HG03469 (cell line): ENCODE measurements at regions not wholly inside any gene's neighbourhood (a gene's known extent, or its start where the extent isn't known, plus 50 kb on each side); places are given as distances from the start of the nearest gene placed in this dataset.
"Not testable (repeated sequence)": the region's sequence is repeated elsewhere in the genome, so short reads cannot be mapped to it uniquely, and the experiment has no call there.

Experiments used
- ATAC-seq: cut with Tn5 transposase; IDR thresholded peaks from one replicate; pipeline ENCODE4 v1.9.1; 2021; ENCODE audit warnings: mild to moderate bottlenecking, moderate library complexity, moderate number of reproducible peaks; ENCODE audit not compliant: unreplicated experiment

DNA sequence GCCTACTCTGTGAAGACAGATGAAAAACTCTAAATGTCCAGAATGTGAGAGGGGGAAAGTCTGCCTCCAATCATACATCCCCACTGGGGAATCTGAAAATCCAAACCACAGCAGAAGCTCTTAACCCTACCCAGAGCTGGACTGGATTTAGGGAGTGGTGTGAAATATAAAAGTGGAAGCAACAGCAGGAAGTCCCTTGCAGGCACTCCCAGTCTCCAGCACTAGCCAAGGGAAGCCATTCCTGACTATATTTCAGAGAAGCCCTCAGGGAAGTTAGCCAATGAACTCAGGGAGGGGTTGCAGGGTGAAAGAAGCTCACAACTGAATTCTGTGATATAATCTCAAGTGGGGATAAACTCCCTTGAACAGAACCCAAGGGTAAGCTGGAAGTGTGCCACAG lies 51.5 kb downstream of the CRPPA start:
- ATAC-seq, result no peak

DNA sequence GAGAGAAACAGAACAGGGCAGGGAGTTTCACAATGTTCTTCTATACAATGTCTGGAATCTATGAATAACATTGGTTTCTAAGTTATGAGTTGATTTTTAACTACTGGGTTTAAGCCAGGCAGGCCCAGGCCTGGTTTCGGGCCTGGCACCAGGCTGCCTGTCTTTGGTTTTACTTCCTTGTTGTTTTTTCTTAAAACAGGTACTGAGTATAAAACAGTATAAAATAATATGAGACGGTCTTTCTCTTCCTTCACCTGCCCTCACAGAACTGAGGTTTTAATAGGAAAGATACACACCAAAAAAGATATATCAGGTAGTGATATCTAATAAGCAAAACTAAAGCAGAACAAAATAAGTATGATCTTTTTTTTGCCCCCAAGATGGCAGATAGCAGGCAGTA lies 52.0 kb downstream of the CRPPA start:
- ATAC-seq, result not testable (repeated sequence)

GRCh38 chr7:16368885-16369284 lies 52.5 kb downstream of the CRPPA start:
- ATAC-seq, result no peak

DNA sequence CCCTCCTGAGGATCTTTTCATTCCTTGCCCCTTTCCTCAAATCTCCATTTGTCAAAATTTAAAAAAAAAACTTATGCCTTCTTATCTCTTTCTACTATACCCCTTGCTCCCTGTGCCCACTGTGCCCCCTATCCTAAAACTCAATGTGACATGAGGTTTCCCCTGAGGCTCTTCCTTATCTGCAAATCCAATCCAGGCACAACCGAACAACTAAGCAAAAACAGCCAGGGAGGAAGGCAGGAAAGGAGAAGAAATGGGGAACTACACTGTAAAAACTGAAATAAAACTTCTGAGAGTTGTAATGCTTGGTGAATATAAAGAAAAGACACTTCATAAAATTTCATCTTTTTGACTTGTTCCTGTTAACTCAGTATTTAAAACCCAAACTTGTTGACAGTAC lies 54.2 kb downstream of the CRPPA start:
- ATAC-seq, result no peak

- no peak for ATAC-seq
These were observed 55.4 kb downstream of the CRPPA start for GRCh38 chr7:16365952-16366351.

DNA sequence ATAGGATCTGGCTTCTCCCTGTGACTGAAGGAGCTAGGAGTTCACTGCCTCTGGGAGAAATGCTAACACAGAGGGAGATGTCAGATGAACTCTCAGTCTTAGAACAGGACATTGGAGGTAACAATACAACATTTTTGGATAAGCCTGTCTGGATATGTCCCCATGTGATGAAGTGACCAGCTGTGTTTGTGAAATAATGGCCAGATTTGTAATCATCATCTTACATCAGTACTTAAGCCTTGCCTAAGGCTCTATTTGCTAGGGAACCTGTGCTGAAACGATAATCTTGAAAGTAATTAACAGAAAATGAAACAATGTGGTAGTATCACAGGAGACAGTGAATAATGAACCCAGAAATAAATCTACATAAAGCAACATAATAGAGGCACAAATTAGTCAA lies 56.2 kb downstream of the CRPPA start:
- no peak for ATAC-seq

GRCh38 chr7:16359216-16359615 lies 62.1 kb downstream of the CRPPA start:
- no peak for ATAC-seq

- ATAC-seq, result no peak
These were observed 63.4 kb downstream of the CRPPA start for GRCh38 chr7:16357921-16358320.

DNA sequence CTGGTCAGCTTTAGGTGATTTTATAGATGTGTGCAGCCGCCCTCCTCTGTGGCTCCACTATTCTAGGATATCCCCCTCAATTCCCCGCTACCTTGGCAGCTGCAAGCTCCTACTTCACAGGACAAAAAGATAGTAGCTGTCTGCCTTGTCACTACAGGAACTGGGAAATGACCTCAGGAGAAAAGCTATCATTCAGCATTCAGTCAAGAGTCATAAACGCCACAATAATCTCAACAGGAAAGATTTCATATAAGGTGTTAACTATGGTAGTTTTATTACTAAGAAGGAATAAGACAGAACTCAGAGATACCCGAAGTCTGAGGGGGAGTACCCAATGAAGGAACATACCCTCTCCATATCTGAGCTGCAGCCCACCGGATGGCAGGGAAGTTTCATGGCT lies 63.9 kb downstream of the CRPPA start:
- ATAC-seq, result no peak

DNA sequence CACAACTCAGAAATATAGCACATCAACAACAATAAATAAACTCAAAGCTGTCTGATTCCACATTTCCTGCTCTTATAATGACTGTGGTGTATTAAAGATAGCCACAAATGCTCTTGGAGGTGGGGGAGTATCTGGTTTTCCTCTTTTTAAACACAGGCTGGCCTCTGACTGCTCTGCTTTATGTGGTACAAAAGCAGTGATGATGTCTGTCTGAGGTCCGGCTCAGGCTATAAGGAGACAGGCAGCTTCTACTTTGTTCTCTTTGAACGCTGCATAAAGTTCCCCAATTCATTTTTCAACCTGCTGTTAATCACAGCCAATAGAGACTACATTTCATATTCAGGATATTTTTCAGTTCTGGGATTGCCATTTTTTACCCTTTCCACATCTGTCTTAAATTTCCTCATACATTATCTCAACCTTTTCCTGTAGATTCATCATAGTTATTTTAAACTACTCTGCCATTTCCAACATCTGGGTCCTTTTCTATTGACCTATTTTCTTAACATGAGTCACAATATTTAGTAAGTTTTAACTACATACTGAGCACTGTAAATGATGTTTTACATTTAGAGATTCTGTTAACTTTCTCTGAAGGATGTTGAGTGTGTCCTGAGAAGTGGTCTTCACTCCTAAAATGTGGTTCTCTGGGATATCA lies 64.9 kb downstream of the CRPPA start:
- ATAC-seq, result no peak

DNA sequence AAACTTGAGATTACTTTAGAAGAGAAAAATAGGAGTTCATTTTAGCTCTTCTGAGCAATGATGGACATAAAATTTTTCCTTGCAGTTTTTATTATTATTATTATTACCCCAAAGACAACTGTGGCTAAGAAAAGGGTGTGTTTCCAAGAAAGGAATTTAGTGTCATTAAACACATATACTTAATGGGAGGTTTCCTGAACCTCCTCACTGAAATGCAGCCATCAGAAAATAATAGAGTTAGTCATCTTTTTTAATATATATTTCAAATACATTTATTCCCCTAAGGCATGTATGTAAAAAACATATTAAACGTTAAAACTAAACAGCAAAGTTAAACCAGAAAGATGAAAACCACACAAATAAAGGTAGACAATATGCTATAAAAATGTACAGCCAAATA lies 66.8 kb downstream of the CRPPA start:
- ATAC-seq, result no peak

DNA sequence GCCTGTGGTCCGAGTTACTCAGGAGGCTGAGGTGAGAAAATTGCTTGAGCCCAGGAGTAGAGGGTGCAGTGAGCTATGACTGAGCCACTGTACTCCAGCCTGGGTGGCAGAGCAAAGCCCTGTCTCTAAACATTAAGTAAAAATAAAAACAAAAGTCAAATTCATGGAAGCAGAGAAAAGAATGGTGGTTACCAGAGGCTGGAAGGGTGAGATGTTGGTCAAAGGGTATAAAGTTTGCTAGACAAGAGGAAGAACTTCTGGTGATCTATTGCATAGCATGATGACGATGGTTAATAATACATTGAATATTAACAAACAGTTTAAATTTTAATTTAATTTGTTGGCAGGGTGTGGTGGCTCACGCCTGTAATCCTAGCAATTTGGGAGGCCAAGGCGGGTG lies 68.1 kb downstream of the CRPPA start:
- ATAC-seq, result no peak

- peak; percentile 72 for ATAC-seq
These were observed 70.7 kb downstream of the CRPPA start for GRCh38 chr7:16350634-16351033.

DNA sequence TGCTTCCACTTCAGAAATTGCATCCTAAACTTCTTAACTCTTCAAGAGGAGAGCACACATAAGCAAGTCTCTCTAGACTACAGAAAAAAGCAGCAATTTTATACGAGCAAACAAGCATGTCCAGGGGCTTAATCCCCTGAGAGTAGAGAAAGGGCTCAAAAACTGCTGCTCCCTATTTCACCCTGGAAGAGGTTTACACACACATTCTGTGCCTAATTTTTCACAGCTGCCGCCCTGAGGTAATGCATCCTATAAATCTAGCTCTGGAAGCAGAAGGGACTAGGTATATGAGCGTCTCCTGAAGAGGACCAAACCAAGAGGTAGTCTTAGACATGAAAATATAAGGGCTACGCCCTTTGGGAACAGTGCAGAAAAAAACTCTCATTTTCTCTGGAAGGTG lies 73.1 kb downstream of the CRPPA start:
- no peak for ATAC-seq

GRCh38 chr7:16347827-16348192 lies 73.5 kb downstream of the CRPPA start:
- ATAC-seq, result no peak

- ATAC-seq, result no peak
These were observed 74.1 kb downstream of the CRPPA start for GRCh38 chr7:16347066-16347826.

DNA sequence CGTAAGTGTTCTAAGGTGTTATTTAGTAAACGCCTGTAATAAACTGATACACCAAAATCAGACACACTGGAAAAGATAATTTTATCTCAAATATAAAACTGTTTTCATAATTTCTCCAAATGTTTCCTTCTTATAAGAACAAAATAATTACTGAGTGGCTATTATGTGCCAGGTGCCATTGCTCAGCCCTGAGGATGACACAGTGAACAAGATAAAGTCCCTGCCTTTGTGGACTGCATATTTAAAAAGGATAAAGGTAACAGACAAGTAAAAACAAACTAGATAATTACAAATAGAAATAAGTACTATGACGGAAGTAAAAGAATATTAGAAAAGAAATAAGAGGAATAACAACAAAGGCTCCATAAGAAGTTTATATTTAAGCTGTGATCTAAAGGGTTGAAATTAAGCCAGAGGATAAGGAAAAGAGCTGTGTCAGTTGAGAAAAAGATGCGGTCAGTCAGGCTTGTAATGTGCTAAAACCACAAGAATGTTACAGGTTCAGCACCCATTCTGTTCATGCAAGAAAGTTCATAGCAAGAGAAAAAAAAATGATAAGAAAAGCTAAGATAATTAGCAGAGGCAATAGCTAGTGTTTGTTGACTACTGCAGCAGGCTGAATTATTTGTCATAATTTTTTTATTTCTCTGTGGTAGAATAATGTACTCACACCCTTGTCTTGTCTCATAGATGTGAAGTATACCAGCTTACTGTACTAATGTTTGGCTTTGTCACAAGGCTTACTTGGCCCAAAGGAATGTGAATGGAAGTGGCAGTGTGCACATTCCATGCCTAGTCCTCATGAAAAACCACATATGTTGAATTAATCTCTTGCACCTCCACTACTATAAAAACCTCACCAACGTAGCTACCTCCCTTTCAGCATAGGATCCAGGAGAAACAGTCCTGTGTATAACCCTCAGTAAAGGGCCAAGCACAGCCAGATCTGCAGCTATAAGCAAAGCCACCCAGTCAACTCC lies 75.1 kb downstream of the CRPPA start:
- peak; percentile 61 for ATAC-seq

GRCh38 chr7:16344927-16345326 lies 76.4 kb downstream of the CRPPA start:
- ATAC-seq, result no peak

- ATAC-seq, result no peak
These were observed 77.7 kb downstream of the CRPPA start for GRCh38 chr7:16343612-16344011.

- ATAC-seq, result no peak
These were observed 83.3 kb downstream of the CRPPA start for GRCh38 chr7:16338065-16338464.

GRCh38 chr7:16326106-16326505 lies 95.2 kb downstream of the CRPPA start:
- no peak for ATAC-seq

DNA sequence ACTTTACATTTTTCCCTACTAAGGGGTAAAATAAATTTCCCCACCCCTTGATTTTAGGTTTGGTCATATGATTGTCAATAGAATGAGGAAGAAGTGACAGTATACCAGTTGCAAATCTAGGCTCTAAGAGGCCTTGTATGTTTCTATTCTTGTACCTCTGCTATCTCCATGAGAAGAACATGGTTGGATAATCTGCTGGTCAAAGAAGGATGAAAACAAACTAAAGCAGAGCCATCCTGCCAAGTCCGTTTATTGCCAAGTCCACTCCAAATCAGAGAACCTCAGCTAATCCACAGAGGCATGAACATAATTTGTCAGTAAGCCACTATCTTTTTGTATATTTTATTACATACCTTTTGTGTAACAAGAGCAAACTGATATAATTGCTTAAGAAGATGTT lies 98.0 kb downstream of the CRPPA start:
- no peak for ATAC-seq
